GM18861 (cell line): ENCODE measurements at regions not wholly inside any gene's neighbourhood (a gene's known extent, or its start where the extent isn't known, plus 50 kb on each side); places are given as distances from the start of the nearest gene placed in this dataset.

Source experiments
- ATAC-seq: cut with Tn5 transposase; IDR thresholded peaks from one replicate; pipeline ENCODE4 v1.9.1; 2021; ENCODE audit not compliant: unreplicated experiment

- no peak for ATAC-seq
These were observed 56.0 kb upstream of the CD53 start for GRCh38 chr1:110816945-110817344.

DNA sequence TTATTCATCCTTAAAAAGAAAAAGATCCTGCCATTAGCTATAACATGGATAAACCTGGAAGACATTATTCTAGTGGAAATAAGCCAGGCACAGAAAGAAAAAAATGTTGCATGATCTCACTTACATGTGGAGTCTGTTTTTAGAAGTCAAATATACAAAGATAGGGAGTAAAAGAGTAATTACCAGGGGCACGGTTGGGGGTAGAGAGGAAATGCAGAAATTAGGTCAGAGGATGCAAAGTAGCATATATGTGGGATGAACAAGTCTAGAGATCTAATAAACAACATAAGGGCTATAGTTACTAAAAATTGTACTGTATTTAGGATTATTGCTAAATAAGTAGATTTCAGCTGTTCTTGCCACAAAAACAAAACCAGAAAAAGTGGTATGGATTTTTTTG lies 61.4 kb upstream of the CD53 start:
- ATAC-seq, result no peak

DNA sequence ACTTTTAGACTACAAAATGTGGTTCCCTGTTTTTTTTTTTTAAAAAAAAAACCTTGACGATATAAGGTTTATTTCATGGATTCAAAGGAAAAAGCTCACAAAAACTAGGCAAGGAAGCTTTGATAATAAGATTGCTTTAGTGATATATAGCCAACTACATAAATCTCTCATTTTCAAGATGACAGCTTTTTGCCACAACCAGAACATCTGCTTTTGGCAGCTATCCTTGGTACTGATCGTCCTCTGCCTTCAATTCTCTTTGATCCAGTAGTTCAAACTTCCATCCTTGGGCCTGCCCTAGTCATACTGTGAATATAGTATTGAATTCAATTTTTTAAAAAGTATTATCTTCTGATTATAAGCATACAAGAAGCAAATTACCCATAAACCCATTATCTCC lies 72.9 kb upstream of the CD53 start:
- ATAC-seq, result no peak

DNA sequence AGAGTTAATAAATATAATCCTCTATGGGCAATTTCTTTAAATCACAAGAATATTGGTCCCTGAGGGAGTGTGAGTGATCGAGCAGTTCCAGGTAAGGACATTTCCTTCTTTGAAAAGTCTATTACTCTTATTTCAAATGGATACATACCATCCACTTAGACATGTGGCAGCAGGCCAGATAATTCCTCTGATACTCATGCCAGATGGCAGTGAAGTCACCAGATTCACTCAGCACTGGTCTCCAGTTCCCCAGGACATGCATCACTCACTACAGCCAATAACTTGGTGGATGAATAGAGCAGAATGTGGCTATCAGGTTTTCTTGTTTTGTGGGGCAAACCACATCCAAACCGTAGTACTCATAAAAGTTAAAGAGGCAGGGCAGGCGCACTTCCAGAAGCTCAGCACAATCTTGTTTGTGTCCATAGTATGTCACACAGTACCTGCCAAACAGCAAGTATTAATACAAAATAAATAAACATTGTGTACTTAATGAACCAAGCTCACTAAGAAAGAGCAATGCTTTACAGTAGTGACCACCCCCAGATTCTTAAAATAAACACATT lies 74.2 kb upstream of the CD53 start:
- no peak for ATAC-seq

DNA sequence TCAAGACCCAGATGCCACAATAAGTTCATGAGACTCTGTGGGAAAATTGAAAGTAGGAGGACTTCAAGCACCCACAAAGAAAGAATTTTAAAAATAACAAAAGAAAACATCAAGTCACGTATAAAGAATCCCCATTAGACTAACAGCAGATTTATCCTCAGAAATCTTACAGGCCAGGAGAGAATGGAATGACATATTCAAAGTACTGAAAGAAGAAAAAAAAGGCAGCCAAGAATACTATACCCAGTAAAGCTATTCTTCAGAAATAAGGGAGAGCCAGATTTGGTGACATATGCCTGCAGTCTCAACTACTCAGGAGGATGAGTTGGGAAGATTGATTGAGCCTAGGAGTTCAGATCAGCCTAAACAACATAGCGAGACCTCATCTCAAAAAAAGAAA lies 84.3 kb upstream of the CD53 start:
- no peak for ATAC-seq

- ATAC-seq, result peak; percentile 61
These were observed 85.4 kb upstream of the CD53 start for GRCh38 chr1:110787328-110788071.

DNA sequence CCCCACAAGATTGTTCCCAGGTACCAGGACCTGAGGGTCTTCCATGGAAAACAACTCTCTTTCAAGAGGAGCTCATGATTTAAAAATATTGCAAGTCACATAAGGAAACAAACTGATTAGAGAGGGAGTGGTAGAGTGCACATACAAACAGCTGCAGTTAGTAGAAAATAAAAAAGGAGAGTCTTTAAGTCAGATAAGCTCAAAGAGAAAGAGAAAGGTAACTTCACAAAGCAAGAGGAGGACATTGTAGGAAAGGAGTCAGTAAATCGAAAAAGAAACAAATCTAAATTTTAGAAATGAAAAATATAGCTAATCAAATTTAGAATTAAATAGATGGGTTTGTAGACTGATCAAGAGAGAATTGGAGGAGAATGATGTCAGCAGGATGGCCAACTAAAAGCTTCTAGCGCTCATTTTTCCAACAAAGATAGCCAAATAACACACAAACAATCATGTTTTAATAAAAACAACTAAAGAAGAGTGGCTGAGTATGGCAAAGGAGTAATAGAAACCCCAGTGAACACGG lies 86.1 kb upstream of the CD53 start:
- peak; percentile 40 for ATAC-seq

- no peak for ATAC-seq
These were observed 87.3 kb upstream of the CD53 start for GRCh38 chr1:110785612-110786011.

DNA sequence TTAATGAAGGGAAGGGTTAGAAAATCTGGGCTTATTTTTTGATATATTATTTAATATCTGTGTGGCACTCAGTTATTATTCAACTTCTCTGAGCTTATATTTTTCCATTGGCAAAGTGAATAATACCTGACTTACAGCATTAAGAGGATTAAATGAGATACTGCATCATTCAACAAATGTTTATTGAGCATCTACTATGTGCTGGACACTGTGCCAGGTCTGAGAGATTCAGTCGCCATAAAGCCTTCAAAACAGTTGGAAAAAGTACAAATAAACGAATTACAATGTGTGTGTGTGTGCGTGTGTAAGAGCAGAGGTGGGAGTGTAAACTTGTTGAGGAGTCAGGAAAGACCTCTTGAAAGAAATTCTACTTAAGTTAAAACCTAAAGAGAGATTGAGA lies 87.9 kb upstream of the CD53 start:
- ATAC-seq, result no peak

DNA sequence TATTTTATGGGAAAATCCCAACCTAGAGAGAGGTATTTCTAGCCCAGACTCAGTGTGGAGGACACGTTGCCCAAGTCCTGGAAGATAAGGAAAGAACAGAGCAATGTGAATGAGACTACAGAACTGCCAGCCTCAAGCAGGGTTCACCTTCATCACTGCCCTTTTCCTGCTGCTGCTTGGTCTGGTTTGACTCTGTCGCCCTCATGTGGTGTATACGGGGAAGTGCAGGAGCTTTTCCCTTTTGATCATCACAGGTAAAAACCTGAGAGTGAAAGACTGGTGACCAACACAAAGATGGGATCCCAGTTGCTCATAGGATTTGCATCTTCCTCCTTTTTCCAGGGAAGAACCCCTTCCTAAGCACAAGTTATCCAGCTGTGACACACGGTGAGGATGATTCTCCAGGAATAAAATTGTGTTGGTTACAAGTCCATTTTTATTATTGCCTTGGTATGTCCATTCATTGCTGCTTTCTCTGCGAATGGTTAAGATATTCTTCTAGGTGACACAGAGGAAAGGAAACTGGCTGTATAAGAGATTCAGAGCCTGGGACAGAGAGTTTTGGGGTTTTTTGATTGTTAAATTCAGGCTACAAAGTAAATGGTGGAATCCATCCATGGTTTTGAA lies 89.5 kb upstream of the CD53 start:
- ATAC-seq, result no peak

DNA sequence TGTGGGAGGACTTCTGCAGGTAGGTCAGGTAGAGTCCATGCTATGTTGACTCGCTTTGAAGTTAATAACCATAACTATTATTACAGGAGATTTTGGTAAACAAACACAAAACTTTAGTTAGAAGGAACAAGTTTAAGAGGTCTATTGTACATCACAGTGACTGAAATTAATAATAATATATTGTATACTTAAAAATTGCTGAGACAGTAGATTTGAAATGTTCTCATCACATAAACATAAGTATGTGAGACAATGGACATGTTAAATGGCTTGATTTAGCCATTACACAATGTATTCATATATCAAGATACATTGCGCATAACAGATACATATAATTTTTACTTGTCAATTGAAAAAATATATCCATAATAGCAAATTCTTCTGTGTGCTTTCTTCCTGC lies 91.4 kb upstream of the CD53 start:
- ATAC-seq, result no peak

DNA sequence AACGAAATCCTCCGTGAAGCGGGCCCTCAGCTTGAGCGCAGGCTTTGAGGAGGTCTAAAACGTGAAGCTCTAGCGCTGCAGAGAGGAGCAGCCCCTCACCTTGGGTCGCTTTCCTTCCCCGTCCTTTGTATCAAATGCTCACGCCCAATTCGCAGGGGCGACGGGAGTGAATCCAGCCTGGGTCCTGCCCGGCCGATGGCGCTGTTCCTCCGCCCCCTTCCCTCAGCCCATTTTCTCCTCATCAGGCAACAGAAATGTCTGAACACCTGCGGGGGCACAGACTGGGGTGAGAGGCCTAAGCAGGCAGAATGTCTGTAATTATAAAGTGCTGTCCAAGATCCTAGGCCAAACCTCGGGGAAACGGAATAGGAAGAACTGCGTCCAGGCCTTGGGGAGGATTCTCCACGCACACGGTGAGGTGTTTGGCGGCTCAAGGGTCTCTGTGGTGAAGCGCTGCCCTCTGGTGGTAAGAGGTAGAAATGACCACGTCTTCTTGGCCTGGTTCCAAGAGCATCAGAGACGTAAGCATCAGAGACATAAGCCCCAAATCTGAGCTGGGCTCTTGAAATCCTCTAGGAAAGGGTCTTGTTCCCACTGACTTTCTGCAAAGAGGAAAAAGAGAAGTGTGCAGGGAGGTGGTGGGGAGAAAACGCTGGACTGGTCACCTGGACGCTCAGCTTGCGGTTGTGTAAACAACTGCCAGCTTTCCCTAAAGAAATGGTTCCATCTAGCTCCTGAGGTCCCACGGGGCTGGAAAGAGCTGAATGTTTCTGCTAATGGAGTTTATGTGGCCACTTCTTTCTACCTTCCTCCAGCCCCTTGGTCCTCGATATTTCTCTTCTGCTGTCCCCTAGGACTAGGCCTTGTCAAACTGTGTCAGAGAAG lies 92.1 kb upstream of the CD53 start:
- no peak for ATAC-seq

DNA sequence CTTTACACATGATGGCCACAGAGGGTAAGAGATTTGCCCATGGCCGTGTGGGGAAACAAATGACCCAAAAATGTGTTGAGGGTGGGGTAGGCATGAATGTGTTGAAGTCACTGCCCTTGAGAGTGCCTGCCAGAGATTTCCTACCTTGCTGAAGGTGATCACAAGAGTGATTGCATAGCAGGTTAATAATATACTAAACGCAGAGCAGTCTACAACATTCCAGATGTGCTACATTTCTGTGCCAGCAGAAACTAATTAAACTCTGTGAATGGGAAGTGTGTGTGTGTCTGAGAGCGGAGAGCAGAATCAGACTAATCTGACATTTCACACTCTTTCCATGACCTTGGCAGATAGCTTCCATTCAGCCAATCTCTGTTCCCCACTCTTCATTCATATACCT lies 93.3 kb upstream of the CD53 start:
- no peak for ATAC-seq

GRCh38 chr1:110778821-110779220 lies 94.1 kb upstream of the CD53 start:
- ATAC-seq, result no peak

DNA sequence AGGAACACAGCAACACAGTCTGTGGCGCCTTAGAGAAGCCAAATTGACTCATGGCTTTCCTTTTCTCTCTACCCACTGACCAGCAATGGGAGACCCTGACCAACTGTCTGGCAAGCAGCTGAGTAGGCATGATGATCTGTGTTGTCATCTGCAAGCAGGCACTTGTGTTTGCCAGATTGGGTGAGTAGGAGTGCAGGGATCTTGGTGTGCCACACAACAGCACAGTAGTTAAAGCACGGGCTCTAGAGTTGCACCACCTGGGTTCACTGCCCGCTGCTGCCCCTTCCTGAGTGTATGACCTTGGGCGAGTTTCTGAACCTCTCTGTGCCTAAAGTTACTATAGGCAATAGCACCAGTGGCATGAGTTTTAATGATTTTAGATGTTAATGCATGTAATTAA lies 95.7 kb upstream of the CD53 start:
- no peak for ATAC-seq

- ATAC-seq, result no peak
These were observed 98.5 kb upstream of the CD53 start for GRCh38 chr1:110774398-110774797.

- no peak for ATAC-seq
These were observed 99.1 kb upstream of the KCNA3 start for GRCh38 chr1:110773813-110774212.

DNA sequence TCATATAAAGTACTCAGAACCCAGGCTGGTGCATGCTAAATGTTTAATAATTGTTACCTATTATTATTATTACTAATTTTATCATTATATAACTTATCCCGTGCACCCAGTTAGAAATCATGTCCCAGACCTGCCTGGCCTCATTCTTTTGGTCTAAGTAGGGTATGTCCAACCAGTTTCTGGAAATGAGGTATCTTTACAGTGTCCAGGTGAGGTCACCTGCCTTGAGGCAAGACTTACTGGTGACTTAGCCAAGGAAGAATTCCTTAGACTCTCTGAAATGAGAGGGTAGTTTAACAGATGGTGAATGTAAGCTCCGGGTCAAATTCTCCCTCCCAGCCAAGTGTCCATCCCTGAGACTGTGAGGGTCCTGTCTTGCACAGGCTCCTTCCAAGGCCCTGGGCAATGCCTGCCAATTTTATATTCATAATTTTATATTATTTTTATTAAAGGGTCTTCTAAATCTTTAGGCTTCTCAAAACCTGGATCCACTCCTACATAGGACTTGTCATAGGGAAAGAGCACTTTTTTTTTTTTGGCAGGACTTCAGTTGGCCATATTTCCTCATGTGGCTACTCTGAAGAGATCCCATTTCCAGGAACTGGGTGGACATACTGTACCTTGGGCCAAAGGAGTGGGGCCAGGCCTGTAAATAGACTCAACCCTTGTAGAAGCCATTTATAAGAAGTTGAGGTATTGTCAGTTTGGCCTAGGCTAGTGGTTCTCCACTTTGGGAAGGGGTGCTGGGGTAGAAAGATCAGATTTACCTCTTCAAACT lies 96.7 kb upstream of the KCNA3 start:
- ATAC-seq, result no peak

DNA sequence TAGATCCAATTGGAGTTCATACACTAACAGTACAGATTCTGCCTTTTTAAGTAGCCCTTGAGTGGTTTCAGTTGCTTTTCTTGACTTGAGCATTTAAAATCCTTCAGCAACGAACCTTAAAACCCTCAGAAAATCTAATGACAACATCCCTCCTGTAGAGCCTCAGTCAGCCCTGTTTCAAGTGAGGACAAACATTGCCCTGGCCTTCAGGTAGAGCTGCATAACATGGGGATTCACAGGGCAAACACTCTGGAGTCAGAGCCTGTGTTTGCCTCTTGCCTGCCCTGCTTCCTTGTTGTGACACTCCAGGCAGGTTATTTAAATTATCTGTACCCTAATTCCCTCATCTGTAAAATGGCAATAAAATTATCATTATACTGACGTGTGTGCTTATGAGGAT lies 96.1 kb upstream of the KCNA3 start:
- ATAC-seq, result no peak

DNA sequence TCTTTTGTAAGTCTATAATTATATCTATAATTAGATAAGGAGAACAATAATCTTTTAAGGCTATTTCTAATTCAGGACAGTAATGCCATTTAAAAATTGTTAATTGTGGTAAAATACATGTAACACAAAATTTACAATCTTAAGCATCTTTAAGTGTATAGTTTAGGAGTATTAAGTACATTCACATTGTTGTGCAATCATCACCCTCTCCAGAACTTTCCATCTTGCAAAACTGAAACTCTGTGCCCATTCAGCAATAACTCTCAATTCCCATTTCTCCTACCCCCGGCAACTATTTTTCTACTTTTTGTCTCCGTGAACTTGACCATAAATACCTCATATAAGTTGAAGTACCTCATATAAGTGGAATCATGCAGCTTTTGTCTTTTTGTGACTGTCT lies 93.9 kb upstream of the KCNA3 start:
- ATAC-seq, result no peak

GRCh38 chr1:110766336-110766647 lies 91.6 kb upstream of the KCNA3 start:
- ATAC-seq, result no peak
